IPS-15b (cell line): ENCODE measurements at regions not wholly inside any gene's neighbourhood (a gene's known extent, or its start where the extent isn't known, plus 50 kb on each side); places are given as distances from the start of the nearest gene placed in this dataset.

Source experiments
- H3K27me3 ChIP-seq: one replicate; pipeline ENCODE4 v1.6.1; 2013; ENCODE audit warnings: low read length; ENCODE audit not compliant: control insufficient read depth, insufficient read depth
- H3K36me3 ChIP-seq: one replicate; pipeline ENCODE4 v1.6.1; 2013; ENCODE audit warnings: low read length; ENCODE audit not compliant: control insufficient read depth, insufficient read depth
- H3K4me1 ChIP-seq: one replicate; pipeline ENCODE4 v1.6.1; 2013; ENCODE audit warnings: mild to moderate bottlenecking, low read length; ENCODE audit not compliant: control insufficient read depth, insufficient read depth
- H3K4me3 ChIP-seq: one replicate; pipeline ENCODE4 v1.5.1; 2013; ENCODE audit warnings: low read depth, low read length
- H3K9ac ChIP-seq: one replicate; pipeline ENCODE4 v1.6.1; 2013; ENCODE audit warnings: low read depth, mild to moderate bottlenecking, low read length
- H3K9me3 ChIP-seq: one replicate; pipeline ENCODE4 v1.6.1; 2013; ENCODE audit warnings: mild to moderate bottlenecking, low read length; ENCODE audit not compliant: control insufficient read depth, insufficient read depth

DNA sequence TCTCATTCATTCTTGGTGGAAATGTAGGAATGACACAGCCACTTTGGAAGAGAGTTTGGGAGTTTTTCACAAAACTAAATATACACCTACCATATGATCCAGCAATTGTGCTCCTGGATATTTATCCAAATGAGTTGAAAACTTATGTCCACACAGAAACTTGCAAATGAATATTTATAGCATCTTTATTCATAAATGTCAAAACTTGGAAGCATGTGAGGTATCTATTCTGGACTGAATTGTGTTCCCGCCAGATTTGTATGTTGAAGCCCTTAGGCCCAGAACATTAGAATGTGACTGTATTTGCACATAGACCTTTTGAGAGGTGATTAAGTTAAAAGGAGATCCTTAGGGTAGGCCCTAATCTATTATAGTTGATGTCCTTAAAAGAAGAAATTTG lies 409.4 kb upstream of the SYT4 start:
- H3K9me3 ChIP-seq = no peaks in the 10 kb centered on the region

DNA sequence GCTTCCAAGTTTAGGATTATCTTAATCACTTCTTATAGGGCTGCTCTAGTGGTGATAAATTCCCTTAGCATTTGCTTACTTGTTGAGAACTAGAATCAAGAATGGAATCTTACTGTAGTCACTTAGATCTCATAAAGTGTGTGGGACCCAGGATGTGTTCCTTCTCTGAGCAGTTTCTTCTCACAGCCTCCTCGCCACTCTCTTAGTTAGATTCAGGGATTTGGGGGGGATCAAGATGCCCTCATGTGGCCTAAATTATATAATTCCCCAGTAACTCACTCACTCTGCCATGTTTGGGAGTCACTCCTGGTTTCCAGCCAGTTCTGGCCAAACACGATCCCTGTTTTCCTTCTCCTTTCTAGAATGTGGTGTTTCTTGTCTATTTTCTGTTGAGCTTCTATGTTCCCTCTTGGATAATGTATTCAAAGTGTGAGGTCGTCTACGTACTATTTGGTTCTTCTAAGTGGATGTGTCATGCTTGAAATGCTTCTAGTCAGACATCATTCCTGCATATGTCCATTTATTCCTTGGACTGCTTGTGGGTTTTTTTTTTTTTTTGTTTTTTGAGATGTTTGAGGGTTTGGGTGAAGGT lies 414.9 kb upstream of the SYT4 start:
- Histone ChIP-seq H3K36me3 (no peaks in the 10 kb centered on the region), H3K4me3 (no peak overlapping the region)

More for the DNA sequence above, 409.4 kb upstream of the SYT4 start:
- Histone ChIP-seq H3K27me3 (no peaks in the 10 kb centered on the region), H3K4me3 (no peak overlapping the region), H3K36me3 (no peaks in the 10 kb centered on the region), H3K4me1 (peaks cover 11% of the 10 kb centered on the region), H3K9ac (no peak overlapping the region)

DNA sequence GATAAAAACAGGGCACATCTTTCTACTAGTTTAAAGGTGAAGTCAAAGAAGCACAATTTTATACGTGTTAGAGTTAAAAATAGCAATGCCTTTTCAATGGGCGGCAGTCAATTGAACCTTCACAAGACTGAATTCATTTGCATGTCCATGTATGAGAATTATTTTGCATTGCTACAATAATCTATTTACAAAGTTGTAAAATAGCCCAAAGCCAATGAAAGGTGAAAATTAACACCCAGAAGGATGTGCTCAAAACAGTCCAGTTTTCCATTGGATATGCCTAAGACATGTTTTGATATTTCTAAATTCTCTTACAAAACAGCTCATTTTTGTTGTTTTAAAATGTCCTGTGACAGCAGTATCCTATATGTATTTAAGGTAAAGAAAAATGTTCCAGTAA lies 425.1 kb upstream of the SYT4 start:
- no peaks in the 10 kb centered on the region for H3K36me3 ChIP-seq
- no peaks in the 10 kb centered on the region for H3K27me3 ChIP-seq

More for the DNA sequence above, 414.9 kb upstream of the SYT4 start:
- no peaks in the 10 kb centered on the region for H3K9me3 ChIP-seq
- H3K27me3 ChIP-seq = no peaks in the 10 kb centered on the region
- no peaks in the 10 kb centered on the region for H3K4me1 ChIP-seq
- no peak overlapping the region for H3K9ac ChIP-seq

DNA sequence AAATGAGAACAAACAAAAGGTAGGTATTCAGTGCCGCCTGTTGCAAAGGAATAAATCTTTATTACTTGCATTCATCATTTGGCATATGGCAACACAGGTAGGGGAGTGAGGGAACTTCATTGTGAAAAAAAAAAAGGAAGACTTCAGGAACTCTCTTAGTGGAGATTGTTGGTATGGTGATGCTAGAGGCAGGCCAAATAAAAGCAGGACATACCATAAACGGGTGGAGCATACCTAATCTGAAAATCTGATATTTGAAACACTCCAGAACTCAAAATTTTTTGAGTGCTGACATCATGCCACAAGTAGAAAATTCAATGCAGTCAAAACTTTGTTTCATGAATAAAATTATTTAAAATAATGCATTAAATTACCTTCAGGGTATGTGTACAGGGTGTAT lies 425.8 kb upstream of the SYT4 start:
- no peaks in the 10 kb centered on the region for H3K9me3 ChIP-seq
- peaks cover 18% of the 10 kb centered on the region for H3K4me1 ChIP-seq
- no peak overlapping the region for H3K4me3 ChIP-seq
- no peaks in the 10 kb centered on the region for H3K36me3 ChIP-seq
- H3K9ac ChIP-seq = no peak overlapping the region
- no peaks in the 10 kb centered on the region for H3K27me3 ChIP-seq

More for the DNA sequence above, 425.1 kb upstream of the SYT4 start:
- Histone ChIP-seq H3K4me3 (no peak overlapping the region), H3K4me1 (peaks cover 18% of the 10 kb centered on the region), H3K9ac (no peak overlapping the region), H3K9me3 (no peaks in the 10 kb centered on the region)

DNA sequence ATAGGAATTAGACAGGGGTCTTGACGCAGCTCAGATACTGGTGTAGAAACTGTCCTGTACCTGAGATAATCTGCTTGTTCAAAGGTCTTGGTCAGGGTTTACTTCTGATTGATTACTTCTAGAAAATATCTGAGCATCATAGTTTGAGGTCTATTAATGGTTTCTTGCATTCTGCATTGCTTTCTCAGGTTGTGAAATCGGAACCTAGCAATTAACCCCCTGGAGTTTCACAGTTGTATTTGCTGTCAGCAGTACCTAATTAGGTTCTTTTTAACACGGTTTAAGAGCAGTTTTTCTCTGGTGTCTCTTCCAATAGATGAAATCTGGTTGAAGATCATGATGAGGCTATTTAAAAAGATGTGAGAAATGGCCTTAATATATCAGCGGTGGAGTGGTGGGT lies 428.6 kb upstream of the SYT4 start:
- H3K36me3 ChIP-seq = no peaks in the 10 kb centered on the region
- H3K27me3 ChIP-seq = no peaks in the 10 kb centered on the region
- H3K9ac ChIP-seq = no peak overlapping the region
- no peaks in the 10 kb centered on the region for H3K9me3 ChIP-seq
- H3K4me3 ChIP-seq = no peak overlapping the region
- H3K4me1 ChIP-seq = peaks cover 30% of the 10 kb centered on the region

DNA sequence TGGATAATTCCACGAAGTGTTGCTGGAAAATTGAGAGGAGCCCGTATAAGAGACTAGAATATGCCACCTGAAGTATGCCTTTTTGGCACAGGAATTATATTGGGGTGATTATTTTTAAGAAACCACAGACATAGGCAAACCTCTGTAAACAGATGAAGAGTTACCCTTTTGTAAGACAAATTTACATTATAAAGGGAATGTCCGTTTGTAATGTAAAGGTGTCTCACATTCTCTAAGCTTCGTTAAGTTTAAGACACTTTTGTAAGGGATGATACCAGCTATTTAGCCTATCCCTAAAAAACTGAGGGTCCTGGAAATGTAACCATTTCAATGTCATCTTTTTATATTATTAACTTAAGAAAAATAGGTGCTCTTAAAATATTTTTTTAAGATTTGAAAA lies 432.8 kb upstream of the SYT4 start:
- no peaks in the 10 kb centered on the region for H3K36me3 ChIP-seq
- no peaks in the 10 kb centered on the region for H3K27me3 ChIP-seq
- no peaks in the 10 kb centered on the region for H3K9me3 ChIP-seq
- no peak overlapping the region for H3K9ac ChIP-seq
- no peak overlapping the region for H3K4me3 ChIP-seq
- H3K4me1 ChIP-seq = peaks cover 19% of the 10 kb centered on the region

DNA sequence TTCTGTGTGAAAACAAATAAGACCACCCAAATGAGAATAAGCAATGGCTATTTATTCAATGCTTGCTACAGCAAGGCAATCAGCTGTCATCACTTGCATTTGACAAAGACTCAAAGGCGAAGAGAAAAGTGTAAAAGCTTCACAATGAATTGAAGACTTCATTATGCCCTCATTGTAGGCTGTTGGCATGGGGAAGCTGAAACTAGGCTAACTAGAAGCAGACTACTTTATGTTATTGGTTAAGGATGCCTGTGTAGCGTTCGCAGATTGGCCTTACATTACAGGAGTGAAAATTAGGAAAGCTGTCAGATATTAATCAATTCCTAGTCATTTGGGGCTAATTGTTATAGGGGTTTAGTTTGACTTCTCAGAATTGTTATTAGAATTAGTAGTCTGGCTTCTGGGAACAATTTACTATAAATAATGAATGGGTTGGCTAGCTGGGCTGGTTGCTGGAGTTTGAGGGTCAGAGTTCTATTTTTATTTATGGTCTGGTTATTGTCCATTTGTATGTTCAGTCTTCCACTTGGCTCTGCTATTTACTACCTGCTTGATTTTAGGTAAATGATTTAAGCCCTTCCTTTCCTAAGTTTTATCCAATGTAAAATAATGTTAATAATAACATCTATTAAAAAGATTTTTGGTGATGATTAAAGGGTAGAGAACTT lies 437.2 kb upstream of the SYT4 start:
- Histone ChIP-seq H3K27me3 (no peaks in the 10 kb centered on the region), H3K9me3 (no peaks in the 10 kb centered on the region), H3K9ac (no peak overlapping the region), H3K4me1 (peaks cover 10% of the 10 kb centered on the region), H3K36me3 (no peaks in the 10 kb centered on the region), H3K4me3 (no peak overlapping the region)

DNA sequence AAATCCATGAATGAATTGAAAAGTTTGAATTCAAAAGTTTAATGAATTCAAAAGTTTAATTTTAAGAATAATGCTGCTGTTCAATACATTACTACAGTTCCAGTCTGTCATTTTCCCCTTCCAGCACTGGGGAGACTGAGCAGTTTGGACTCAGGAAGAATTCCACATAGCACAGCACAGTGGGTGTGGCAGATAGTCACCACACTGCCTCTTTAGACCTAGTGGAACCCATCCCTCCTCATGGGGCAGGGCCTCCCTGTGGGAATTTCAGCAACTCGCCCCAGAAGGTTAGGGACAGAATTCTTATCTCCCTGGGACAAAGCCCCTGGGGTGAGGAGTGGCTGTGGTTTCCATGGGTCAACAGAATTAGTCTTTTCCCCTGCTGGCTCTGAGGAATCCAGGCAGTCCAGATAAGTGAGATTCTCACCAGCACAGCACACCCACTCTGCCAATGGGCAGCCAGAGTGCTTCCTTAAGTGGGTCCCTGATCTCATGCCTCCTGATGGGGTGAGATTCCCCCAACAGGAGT lies 442.0 kb upstream of the SYT4 start:
- Histone ChIP-seq H3K27me3 (no peaks in the 10 kb centered on the region), H3K36me3 (no peaks in the 10 kb centered on the region), H3K4me1 (no peaks in the 10 kb centered on the region), H3K4me3 (no peak overlapping the region), H3K9ac (no peak overlapping the region), H3K9me3 (no peaks in the 10 kb centered on the region)

DNA sequence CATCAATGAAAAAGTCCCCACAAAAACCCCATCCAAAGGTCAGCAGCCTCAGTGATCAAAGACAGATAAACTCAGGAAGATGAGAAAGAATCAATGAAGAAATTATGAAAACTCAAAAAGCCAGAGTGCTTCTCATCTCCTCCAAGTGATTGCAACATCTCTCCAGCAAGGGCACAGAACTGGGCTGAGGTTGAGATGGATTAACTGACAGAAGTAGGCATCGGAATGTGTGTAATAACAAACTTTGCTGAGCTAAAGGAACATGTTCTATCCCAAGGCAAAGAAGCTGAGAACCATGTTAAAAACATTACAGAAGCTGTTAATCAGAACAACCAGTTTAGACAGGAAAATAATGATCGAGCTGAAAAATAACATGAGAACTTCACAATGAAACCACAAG lies 442.8 kb upstream of the SYT4 start:
- no peaks in the 10 kb centered on the region for H3K27me3 ChIP-seq
- no peaks in the 10 kb centered on the region for H3K9me3 ChIP-seq
- no peak overlapping the region for H3K9ac ChIP-seq
- H3K4me3 ChIP-seq = no peak overlapping the region
- no peaks in the 10 kb centered on the region for H3K4me1 ChIP-seq
- H3K36me3 ChIP-seq = no peaks in the 10 kb centered on the region

DNA sequence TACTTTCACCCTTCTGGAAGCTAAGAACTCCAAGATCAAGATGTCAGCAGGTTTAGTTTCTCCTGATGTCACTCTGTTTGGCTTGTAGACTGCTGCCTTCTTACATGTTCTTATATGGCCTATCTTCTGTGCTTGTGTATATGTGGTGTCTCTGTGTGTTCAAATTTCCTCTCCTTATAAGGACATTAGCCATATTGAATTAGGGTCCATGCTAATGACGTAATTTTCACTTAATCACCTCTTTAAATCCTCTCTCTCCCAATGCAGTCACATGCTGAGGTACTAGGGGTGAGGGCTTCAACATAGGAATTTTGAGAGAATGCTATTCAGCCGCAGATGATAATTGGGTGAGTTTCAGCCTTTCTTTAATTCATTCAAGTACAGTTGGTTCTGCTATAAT lies 458.3 kb upstream of the SYT4 start:
- Histone ChIP-seq H3K4me1 (no peaks in the 10 kb centered on the region), H3K36me3 (no peaks in the 10 kb centered on the region), H3K27me3 (no peaks in the 10 kb centered on the region), H3K4me3 (no peak overlapping the region), H3K9ac (no peak overlapping the region), H3K9me3 (no peaks in the 10 kb centered on the region)

DNA sequence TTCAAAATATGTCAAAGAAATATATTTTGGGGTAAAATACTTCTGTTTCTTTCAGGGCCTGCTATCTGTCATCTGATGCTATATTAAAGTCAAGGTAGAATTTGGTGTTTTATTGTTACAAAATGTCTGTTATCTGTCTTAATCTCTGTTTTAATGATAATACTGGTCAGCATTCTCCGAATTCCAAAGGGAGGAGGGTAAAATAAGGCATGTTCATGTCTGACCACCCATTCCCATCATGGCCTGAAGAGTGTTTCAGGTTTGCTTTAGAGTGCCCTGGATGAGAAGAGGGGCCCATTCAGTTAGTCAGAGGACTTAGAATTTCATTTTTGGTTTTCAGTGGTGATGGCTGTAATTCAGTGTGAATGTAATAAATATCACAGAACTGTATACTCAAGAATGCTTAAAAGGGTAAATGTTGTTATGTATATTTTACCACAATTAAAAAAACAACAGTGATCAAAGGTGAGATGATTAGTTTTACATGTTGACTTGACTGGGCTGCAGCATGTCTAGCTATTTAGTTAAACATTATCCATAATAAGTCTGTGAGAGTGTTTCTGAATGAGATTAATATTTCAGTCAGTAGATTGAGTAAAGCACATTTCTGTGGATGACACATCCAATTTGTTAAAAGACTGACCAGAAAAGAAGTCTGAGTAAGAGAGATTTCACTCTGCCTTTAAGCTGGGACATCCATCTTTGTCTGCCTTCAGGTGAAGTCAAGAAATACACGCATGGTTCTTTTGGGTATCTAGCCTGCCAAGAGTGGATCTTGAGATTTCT lies 467.9 kb upstream of the SYT4 start:
- no peaks in the 10 kb centered on the region for H3K27me3 ChIP-seq
- H3K9me3 ChIP-seq = no peaks in the 10 kb centered on the region
- H3K9ac ChIP-seq = no peak overlapping the region
- H3K4me1 ChIP-seq = no peaks in the 10 kb centered on the region
- H3K36me3 ChIP-seq = no peaks in the 10 kb centered on the region
- no peak overlapping the region for H3K4me3 ChIP-seq

DNA sequence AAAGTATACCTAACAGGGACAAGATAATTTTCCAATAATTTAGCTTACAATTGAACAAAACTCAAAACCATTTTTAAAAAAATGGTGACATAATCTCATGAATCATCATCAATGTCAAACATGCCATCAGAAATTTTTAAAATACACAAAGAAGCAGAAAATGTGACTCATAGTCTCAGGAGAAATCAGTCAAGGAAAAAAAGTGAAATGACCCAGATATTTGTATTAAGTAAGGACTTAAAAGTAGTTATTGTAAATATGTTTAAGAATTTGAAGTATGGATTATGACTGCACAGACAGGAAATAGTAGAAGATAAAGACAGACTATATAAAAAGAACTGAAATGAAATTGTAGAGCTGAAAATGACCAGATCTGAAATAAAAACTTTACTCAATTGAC lies 473.9 kb upstream of the SYT4 start:
- Histone ChIP-seq H3K9me3 (no peaks in the 10 kb centered on the region), H3K4me3 (no peak overlapping the region), H3K27me3 (no peaks in the 10 kb centered on the region), H3K36me3 (no peaks in the 10 kb centered on the region), H3K9ac (no peak overlapping the region), H3K4me1 (no peaks in the 10 kb centered on the region)
